ENCODE measurements at regions not wholly inside any gene's neighbourhood (a gene's known extent, or its start where the extent isn't known, plus 50 kb on each side); places are given as distances from the start of the nearest gene placed in this dataset.

DNA sequence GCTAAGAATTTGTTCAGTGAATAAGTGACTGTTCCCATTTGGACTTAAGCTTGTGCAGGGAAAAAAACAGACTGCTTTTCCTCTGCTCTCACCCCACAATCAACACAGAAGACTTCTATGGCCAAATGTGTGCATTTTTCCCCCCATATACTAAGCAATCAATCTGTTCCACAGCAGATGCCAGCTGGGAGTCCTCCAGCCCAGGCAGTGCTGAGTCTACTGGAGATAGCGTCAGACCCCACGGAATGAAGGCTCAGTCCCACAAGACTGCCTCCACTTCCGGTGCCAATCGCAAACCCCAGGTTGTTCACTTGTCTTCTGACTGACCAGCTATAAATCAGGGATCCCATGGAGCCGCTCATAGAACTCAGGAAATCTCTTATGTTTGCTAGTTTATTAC, 69.5 kb upstream of the ANKRD10 start:
- no peak overlapping the region for H3K27ac Mint-ChIP-seq
- no peak for DNase-seq
- WGBS, 2 experiments (ENCODE audit: insufficient coverage in 1 of 2, insufficient read length in 1 of 2), result 94 to 99% methylated on average over 5 of the region's 5 CpGs
- peaks cover 12% of the 10 kb centered on the region for H3K9me3 Mint-ChIP-seq
- H3K9me3 ChIP-seq (ENCODE audit: control insufficient read depth, low read length), result peaks cover 10% of the 10 kb centered on the region
- no peak overlapping the region for H3K4me3 Mint-ChIP-seq
- H3K4me3 ChIP-seq (ENCODE audit: low read length), result no peak overlapping the region
- no peaks in the 10 kb centered on the region for H3K36me3 Mint-ChIP-seq (ENCODE audit: low read depth)
- H3K27me3 ChIP-seq (ENCODE audit: control insufficient read depth, insufficient read depth, low read length, poor library complexity, severe bottlenecking), result no peaks in the 10 kb centered on the region
- TF ChIP-seq, protein P1, sequence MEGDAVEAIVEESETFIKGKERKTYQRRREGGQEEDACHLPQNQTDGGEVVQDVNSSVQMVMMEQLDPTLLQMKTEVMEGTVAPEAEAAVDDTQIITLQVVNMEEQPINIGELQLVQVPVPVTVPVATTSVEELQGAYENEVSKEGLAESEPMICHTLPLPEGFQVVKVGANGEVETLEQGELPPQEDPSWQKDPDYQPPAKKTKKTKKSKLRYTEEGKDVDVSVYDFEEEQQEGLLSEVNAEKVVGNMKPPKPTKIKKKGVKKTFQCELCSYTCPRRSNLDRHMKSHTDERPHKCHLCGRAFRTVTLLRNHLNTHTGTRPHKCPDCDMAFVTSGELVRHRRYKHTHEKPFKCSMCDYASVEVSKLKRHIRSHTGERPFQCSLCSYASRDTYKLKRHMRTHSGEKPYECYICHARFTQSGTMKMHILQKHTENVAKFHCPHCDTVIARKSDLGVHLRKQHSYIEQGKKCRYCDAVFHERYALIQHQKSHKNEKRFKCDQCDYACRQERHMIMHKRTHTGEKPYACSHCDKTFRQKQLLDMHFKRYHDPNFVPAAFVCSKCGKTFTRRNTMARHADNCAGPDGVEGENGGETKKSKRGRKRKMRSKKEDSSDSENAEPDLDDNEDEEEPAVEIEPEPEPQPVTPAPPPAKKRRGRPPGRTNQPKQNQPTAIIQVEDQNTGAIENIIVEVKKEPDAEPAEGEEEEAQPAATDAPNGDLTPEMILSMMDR (conservative IDR thresholded peaks at IDR 0.05), result no peak
- H3K9ac ChIP-seq (ENCODE audit: extremely low read depth, low read length, poor library complexity, severe bottlenecking), result no peak overlapping the region
- no peaks in the 10 kb centered on the region for H3K36me3 ChIP-seq (ENCODE audit: control insufficient read depth, insufficient read depth, low read length)
- no peak overlapping the region for H3K27ac ChIP-seq (ENCODE audit: low read depth, low read length)
- H3K4me1 ChIP-seq (ENCODE audit: control insufficient read depth, insufficient read depth, low read length), result peaks cover 18% of the 10 kb centered on the region
- peaks cover 37% of the 10 kb centered on the region for H3K4me1 Mint-ChIP-seq
- peaks cover 17% of the 10 kb centered on the region for H3K27me3 Mint-ChIP-seq (ENCODE audit: insufficient read depth)

DNA sequence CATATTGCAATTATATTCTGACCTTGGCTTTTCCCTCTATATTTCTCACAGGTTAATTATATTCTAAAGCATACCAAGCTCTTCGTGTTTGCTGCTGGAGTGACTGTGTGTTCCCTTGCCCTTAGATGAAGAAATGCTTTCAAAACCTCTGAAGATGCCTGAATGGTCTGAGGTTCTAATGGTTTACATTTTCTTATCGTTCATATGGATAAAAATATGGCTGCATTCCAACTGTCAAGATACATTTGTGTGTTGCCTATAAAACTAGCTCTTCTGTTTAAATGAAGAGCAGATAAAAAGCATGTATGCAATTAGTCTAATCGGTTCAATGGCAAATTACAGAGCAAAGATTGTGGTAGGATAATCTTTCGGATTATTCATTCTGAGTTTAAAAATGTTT, 68.4 kb upstream of the ANKRD10 start:
- Histone ChIP-seq H3K27me3 (ENCODE audit: control insufficient read depth, insufficient read depth, low read length, poor library complexity, severe bottlenecking) (no peaks in the 10 kb centered on the region), H3K9ac (ENCODE audit: extremely low read depth, low read length, poor library complexity, severe bottlenecking) (no peak overlapping the region), H3K36me3 (ENCODE audit: control insufficient read depth, insufficient read depth, low read length) (no peaks in the 10 kb centered on the region), H3K4me1 (ENCODE audit: control insufficient read depth, insufficient read depth, low read length) (peaks cover 18% of the 10 kb centered on the region), H3K4me3 (ENCODE audit: low read length) (no peak overlapping the region), H3K27ac (ENCODE audit: low read depth, low read length) (no peak overlapping the region), H3K9me3 (ENCODE audit: control insufficient read depth, low read length) (peaks cover 20% of the 10 kb centered on the region)
- Mint-ChIP-seq H3K27me3 (ENCODE audit: insufficient read depth) (peaks cover 21% of the 10 kb centered on the region), H3K27ac (no peak overlapping the region), H3K4me3 (no peak overlapping the region), H3K4me1 (peaks cover 37% of the 10 kb centered on the region), H3K9me3 (peaks cover 22% of the 10 kb centered on the region), H3K36me3 (ENCODE audit: low read depth) (no peaks in the 10 kb centered on the region)
- DNase-seq, result no peak
- TF ChIP-seq, protein P1 (conservative IDR thresholded peaks at IDR 0.05), result no peak
- WGBS, 2 experiments (ENCODE audit: insufficient coverage in 1 of 2, insufficient read length in 1 of 2), result 93 to 100% methylated on average over 3 to 4 of the region's 4 CpGs

DNA sequence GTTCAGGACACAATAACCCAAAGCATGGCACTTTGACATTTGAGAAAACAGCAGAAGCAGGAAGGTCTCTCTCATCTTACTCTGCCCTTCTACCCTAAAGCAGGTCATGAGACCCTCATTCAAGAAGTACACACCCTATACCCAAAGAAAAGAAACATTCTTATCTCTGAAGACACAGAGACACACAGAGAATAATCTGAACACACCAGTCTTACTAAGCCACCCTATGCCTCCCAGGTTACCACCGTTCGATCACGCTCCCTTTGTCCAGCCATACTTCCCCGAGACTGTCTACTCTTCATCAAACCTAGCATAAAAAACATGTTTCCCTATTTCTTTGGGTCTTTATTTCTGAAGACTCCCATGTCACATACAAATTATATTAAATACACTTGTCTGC, 66.5 kb upstream of the ANKRD10 start:
- Mint-ChIP-seq H3K9me3 (peaks cover 32% of the 10 kb centered on the region), H3K27me3 (ENCODE audit: insufficient read depth) (peaks cover 24% of the 10 kb centered on the region), H3K4me1 (peaks cover 37% of the 10 kb centered on the region), H3K36me3 (ENCODE audit: low read depth) (no peaks in the 10 kb centered on the region), H3K4me3 (no peak overlapping the region), H3K27ac (no peak overlapping the region)
- Histone ChIP-seq H3K27me3 (ENCODE audit: control insufficient read depth, insufficient read depth, low read length, poor library complexity, severe bottlenecking) (no peaks in the 10 kb centered on the region), H3K27ac (ENCODE audit: low read depth, low read length) (no peak overlapping the region), H3K9me3 (ENCODE audit: control insufficient read depth, low read length) (peaks cover 32% of the 10 kb centered on the region), H3K9ac (ENCODE audit: extremely low read depth, low read length, poor library complexity, severe bottlenecking) (no peak overlapping the region), H3K36me3 (ENCODE audit: control insufficient read depth, insufficient read depth, low read length) (no peaks in the 10 kb centered on the region), H3K4me3 (ENCODE audit: low read length) (peak overlapping the region; percentile 70), H3K4me1 (ENCODE audit: control insufficient read depth, insufficient read depth, low read length) (peaks cover 21% of the 10 kb centered on the region)
- TF ChIP-seq, protein P1 (conservative IDR thresholded peaks at IDR 0.05), result no peak
- 83 to 86% methylated on average over 4 of the region's 4 CpGs for WGBS, 2 experiments (ENCODE audit: insufficient coverage in 1 of 2, insufficient read length in 1 of 2)
- DNase-seq, result no peak

All from endodermal cell (in vitro differentiated cells).